GM19467 (cell line): ENCODE measurements at regions not wholly inside any gene's neighbourhood (a gene's known extent, or its start where the extent isn't known, plus 50 kb on each side); places are given as distances from the start of the nearest gene placed in this dataset.
A peak's percentile ranks its signal among the peaks of the same experiment; 100 is the strongest.

Experiments
- ATAC-seq: cut with Tn5 transposase; IDR thresholded peaks from one replicate; pipeline ENCODE4 v1.9.1; 2021; ENCODE audit warnings: mild to moderate bottlenecking, moderate library complexity; ENCODE audit not compliant: unreplicated experiment

DNA sequence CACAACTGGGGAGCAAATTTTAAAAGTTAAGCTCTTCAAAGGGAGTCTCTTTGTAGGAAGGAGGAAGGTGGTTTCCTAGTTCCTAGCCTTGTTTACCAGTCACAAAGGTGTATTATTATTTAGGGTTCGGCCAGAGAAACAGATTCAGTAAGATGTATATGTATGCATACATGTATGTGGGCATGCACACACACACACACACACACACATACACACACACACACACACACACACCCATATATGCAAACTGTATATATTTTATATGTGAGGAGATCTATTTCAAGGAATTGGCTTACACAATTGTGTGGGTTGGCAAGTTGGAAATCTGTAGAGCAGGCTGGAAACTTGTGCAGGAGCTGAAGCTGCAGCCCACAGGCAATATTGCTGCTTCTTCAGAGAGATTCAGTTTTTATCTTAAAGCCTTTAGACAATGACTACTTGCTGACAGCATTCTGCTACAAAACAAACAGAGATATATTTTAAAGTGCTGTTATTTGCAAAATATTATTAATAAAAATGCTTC lies 75.3 kb upstream of the DNAH5 start:
- no peak for ATAC-seq

DNA sequence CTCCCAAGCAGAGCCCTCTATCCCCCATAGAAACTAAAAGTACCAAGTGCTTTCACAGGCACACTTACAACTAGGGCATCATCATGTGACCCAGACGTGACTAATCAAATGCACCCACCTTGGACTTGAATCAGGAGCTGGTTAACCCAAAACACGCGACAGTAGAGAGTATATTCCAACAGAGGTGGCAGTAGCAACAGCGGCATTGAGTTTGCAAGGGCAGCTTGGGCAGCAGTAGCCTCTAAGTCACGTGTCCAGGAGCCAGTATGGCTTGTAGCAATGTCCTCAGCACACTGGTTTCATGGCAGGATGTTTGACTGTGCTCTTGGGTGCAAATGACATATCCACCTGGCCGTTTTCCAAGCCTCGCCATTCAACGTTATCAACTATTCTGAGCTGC lies 73.4 kb upstream of the DNAH5 start:
- ATAC-seq = no peak

DNA sequence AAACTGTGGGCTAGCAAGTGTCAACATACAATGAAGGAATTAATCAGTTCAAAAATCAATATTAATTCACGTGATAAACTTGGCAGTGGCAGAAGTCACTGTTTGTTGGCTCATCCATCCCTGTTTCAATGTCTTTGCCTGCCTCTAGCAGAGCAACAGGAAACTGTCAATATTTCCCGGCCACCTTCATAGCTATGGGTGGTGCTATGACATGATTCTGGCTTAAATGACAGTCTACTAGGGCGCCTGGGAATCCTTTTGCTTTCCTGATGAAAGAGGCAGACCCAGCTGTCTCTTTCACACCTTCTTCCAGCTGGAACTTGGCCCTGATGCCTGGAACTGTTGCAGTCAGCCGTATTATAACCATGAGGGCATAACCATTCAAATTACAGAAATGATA lies 72.1 kb upstream of the DNAH5 start:
- ATAC-seq = no peak

DNA sequence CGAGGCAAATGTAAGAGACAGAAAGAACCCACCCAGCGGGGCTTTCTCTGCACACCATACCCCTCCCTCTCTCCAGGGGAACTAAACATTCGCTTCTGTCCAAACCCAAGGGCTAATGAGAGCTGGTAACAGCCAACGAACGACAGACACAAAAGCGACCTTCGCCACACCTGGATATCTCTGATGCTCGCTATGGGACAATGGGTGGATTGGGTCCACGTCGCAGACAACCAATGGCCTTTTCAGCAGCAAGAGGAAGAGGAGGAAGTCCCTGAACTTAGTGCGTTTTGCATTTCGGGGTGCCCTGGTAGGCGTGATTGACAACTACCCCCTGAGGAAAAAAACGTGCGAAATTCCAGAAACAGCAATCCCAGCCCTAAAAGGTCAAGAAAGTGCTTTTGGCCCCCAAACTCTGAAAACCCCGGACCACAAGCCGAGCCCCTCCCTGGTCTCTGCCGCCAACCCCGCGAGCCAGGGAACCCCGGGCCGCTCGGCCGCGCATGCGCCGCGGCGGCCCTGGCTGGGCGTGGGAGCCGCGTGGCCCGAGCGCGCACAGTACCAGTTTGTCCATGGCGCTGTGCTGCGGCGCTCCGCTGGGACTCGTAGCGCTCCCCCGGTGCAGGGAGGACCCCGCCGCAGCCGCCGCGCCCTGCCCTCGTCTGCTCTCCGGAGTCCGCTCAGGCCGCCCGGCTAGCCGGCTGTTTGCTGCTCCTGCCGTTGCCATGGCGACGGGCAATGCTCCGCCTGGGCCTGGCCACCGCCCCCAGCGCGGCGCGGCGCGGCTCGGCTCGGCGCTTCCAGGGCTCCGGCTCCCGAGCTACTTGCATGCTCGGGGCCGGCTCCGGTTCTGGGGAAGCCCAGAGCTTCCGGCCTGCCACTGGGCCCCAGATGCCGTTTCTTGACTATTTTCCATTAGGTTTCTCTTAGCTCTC lies 66.9 kb upstream of the DNAH5 start:
- peak; percentile 89 for ATAC-seq

DNA sequence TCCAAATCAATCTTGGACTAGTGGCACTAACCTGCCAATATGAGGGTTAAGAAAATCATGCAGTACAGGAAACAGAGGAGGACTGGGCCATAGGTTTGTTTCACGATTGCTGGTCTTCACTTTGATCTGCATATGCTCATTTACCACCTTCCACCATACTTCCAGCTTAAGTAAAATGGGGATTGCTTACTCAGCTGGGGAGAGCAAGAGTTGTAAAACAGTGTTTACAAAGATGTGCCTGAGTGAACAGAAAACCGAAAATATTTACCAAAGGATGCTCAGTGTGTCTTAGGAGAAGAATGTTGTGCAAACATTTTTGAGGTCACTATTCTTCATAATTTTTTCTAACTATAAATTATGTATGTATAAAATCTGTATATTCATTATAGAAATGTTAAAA lies 65.1 kb upstream of the DNAH5 start:
- no peak for ATAC-seq

DNA sequence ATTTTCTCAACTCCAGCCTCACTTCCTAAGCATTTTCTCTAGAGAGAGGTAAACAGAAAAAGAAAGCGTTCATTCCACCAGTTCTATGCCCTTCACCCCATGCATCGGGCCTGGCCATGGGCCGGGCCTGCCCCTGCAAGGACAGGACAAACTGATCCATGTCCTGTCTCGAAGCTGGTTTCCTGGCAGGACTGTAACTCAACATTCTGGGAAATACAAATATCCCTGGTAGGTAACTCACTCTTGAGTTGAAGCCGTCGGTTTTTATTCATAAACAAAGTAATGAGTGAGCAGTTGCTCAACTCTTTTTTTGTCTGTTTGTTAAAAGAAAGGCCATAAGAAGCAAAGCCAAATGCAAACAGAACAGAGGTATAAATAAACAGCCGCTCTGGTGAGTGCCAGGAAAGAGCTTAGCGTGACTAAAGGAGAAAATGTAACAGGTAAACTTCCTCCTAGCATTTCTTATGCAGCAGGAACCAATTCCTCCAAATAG lies 64.4 kb upstream of the DNAH5 start:
- no peak for ATAC-seq

DNA sequence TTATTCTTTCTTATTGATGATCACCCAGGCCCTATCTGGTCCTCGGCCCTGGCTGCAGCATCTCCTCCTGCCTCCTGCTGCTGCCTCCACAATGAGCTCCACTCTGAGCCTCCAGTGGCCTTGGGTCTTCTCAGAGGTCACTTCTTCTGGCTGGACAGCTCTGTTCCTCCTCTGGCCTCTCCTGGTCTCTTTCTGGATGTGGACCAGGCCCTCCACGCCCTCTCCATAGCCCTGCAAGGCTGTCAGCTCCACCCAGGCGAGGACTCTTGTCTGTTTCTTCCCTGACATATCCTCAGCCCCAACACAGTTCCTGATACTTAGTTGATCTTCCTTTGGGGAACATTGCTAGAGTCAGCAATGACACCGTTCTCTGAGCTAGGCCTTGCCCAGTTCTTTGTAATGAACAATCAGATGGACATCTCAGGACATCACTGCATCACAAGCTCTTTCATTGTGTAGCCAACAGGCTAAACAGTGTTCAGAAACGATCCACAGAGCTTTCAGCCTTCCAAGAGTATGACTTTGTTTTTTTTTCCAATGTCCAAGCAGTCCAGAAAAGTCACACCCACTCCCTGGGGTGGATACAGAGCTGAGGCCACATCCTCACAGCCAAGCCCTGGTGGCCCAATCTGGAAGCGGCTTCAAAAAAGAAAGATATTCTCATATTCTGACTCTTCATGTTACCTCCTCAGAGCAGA lies 62.5 kb upstream of the DNAH5 start:
- ATAC-seq = no peak

DNA sequence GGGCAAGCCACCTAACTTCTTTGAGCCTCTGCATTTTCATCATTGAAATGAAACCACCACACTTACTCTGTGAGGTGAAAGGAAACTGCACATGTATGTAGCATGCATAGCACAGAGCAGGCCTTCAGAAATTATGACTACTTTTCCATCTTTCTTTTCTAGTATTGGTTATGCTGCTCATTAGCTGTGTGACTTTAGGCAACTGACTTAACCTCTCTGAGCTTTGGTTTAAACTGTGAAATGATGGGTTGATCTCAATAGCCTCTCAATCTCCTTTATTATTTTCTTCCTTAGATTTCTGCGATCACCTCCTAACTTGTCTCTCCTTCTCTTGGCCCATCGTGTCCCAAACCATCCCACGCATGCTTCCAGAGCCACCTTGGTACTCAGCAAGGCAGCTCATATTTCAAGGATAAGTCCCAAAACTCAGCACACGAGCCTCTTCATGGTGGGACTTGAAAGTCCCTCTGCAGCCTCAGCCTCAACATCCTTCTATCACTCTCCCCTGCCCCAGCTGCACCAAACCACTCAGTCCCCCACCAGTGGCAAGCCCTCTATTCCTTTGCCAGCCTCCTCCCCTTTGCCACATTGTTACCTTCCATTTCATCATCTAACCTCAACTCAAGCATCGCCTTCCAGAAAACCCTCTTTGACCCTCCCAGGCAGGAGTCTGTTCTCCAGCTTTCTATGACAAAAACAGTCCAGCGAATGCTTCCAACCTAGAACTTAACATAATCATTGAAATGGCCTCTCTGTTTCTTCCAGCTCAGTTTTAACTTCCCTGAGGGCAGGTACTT lies 60.3 kb upstream of the DNAH5 start:
- ATAC-seq = no peak

DNA sequence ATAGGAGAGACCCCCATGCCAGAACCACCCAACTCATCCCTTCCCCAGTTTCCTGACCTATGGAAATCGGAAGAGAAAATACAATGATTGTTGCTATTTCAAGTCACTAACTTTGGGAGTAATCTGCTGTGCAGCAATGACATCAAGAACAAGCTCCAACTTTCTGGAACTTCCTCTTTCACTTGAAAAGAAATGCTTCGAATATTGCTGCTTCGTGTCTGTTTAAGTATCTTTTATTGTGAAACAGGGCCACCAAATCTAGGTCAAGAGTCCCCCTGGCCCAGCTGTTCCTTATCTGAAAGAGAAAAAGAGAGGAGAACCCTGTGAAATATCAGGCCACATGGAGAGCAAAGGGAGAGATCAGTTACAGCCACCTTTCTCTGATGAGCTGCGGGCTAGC lies 59.4 kb upstream of the DNAH5 start:
- no peak for ATAC-seq

DNA sequence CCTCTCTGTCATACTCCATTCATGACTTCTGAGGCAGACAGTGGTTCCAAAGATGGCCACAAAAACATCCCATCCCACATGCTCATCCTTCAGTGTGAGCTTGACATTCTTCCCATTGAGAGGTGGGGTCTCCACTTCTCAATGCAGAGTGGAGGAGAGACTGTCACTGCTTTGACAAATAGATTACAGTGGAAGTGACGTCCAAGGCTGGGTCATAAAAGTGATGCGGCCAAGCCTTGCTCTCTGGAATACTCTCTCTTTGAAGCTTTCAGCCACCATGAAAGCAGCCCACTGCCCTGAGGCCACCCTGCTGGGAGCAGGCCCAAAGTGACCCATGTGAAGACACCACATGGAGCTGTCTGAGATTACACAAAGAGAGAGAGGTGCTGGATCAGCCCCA lies 59.0 kb upstream of the DNAH5 start:
- no peak for ATAC-seq

DNA sequence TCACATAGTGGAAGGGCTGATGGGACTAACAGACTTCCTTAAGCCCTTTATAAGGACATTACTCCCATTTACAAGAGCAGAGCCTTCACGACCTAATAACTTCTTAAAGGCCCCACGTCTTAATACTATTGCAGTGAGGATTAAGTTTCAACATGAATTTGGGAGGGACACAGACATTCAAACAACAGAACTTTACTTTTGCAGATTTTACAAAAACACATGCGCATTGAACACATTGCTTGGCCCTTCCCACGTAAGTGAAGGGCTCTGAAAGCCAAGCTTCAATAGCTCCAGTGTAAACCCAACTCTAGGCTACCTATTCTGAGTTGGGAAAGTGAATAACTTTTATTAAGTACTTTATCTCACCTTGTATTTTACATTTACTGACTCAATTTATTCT lies 53.8 kb upstream of the DNAH5 start:
- ATAC-seq = no peak

DNA sequence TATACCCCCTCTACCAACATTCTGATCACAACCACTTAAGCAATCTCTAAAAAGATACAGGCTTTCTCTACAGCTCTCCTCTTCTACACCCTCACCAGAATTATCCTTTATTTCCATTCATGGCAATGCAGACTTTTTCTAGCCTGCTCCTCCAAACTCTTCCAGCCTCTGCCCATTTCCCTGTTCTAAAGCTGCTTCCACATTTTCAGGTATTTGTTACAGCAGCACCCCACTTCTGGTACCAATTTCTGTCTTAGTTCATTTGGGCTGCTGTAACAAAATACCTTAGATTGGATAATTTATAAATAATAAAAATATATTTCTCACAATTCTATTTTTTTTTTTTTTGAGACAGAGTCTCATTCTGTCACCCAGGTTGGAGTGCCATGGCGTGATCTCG lies 53.0 kb upstream of the DNAH5 start:
- no peak for ATAC-seq

DNA sequence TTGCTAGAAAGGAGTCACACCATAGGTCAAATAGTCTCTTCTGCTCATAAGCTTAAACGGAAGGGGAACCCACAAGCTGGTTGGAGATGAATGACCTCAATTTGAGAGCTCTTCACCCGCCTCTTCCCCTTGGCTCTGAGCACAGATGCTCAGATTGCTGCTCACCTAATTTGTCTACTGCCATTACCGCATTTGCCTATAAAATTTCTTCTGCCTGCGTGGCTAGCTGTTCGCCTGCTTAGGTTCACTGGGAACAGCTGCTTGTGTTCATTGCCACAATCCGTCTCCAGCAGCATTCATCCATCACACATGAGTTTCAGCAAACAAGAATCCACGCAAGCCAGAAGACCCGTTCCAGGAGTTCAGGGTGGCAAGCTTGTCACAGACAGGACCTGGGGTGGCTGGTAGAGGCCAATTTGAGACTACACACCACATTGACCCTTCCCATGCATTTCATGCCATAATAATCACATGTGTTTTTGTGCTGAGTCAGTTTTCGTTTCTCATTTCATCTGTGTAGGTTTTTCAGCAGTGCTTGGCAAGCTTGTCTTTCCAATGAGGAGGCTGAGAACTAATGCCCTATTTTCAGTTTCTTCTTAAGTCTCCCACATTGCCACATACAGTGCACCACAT lies 50.2 kb upstream of the DNAH5 start:
- ATAC-seq = peak; percentile 50
